ENCODE measurements at regions not wholly inside any gene's neighbourhood (a gene's known extent, or its start where the extent isn't known, plus 50 kb on each side); places are given as distances from the start of the nearest gene placed in this dataset.

DNA sequence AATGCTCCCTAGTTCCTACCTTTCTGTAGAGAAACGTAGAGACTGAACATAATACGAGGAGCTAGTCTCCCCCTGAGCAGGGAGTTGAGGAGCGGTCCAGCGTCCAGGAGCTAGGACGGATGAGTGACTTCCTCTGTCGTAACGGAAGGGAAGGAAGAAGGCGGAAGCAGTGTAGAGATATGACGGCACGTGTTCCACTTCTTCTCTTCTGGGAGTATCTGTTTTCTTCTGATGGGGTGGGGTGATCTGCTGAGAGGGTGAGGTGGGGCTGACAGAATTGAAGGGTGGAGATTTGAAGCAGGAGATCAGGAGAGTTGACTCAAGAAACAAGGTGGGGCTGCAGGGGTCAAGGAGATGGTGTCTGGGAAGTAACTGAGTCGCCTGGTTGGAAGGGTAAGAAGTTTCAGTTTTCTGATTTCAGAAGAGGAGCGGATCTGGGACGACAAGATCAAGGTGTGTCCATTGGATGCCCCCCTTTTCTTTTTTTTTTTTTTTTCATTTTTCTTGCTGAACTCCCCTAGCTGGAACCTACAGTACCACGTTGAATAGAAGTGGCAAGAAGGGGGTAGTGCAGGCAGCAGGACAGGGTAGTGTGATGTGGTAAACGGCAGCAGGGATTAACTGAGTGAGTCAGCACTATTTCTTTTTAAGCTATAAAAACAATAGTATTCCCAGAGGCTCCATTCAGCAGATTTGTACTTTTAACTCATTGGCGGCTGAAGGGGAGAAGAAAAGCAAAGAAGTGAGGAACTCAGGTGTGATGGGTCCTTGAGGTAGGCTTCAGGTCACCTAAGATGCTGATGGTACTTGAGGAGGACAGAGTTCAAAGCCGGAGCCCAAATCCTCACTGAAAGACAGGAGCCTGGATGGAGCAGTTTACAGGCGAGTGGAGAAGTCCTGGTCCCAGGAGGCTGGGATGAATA lies 50.8 kb upstream of the SETD7 start:
- Histone ChIP-seq H3K36me3 (ENCODE audit: control insufficient read depth in 4 of 4, insufficient read depth in 3 of 4, low read depth in 1 of 4, low read length in 3 of 4) (no peaks in the 10 kb centered on the region), H3K27me3 (ENCODE audit: control insufficient read depth in 4 of 4, insufficient read depth in 4 of 4, low read length in 3 of 4) (no peaks in the 10 kb centered on the region), H3K9ac (ENCODE audit: low read depth in 1 of 2, low read length in 2 of 2) (no peak overlapping the region), H3K27ac (ENCODE audit: low read depth in 1 of 2, low read length in 2 of 2) (no peak overlapping the region), H3K9me3 (ENCODE audit: control insufficient read depth in 4 of 4, low read length in 3 of 4) (no peaks in the 10 kb centered on the region), H3K4me1 (ENCODE audit: control insufficient read depth in 4 of 4, insufficient read depth in 4 of 4, low read length in 3 of 4) (peaks cover 0 to 5% (median 0%) of the 10 kb centered on the region in 4 donors), H3K4me3 (ENCODE audit: low read depth in 1 of 3, low read length in 3 of 3) (no peak overlapping the region)
- TF ChIP-seq, protein P1, sequence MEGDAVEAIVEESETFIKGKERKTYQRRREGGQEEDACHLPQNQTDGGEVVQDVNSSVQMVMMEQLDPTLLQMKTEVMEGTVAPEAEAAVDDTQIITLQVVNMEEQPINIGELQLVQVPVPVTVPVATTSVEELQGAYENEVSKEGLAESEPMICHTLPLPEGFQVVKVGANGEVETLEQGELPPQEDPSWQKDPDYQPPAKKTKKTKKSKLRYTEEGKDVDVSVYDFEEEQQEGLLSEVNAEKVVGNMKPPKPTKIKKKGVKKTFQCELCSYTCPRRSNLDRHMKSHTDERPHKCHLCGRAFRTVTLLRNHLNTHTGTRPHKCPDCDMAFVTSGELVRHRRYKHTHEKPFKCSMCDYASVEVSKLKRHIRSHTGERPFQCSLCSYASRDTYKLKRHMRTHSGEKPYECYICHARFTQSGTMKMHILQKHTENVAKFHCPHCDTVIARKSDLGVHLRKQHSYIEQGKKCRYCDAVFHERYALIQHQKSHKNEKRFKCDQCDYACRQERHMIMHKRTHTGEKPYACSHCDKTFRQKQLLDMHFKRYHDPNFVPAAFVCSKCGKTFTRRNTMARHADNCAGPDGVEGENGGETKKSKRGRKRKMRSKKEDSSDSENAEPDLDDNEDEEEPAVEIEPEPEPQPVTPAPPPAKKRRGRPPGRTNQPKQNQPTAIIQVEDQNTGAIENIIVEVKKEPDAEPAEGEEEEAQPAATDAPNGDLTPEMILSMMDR (IDR thresholded peaks at IDR 0.05; ENCODE audit: low read depth, low read length, missing input control): peak; percentile 2
- TF ChIP-seq, protein P2, sequence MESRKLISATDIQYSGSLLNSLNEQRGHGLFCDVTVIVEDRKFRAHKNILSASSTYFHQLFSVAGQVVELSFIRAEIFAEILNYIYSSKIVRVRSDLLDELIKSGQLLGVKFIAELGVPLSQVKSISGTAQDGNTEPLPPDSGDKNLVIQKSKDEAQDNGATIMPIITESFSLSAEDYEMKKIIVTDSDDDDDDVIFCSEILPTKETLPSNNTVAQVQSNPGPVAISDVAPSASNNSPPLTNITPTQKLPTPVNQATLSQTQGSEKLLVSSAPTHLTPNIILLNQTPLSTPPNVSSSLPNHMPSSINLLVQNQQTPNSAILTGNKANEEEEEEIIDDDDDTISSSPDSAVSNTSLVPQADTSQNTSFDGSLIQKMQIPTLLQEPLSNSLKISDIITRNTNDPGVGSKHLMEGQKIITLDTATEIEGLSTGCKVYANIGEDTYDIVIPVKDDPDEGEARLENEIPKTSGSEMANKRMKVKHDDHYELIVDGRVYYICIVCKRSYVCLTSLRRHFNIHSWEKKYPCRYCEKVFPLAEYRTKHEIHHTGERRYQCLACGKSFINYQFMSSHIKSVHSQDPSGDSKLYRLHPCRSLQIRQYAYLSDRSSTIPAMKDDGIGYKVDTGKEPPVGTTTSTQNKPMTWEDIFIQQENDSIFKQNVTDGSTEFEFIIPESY (IDR thresholded peaks at IDR 0.05): no peak
- DNase-seq (ENCODE audit: low spot score): no peak
- 75% methylated on average over 18 of the region's 18 CpGs for WGBS

DNA sequence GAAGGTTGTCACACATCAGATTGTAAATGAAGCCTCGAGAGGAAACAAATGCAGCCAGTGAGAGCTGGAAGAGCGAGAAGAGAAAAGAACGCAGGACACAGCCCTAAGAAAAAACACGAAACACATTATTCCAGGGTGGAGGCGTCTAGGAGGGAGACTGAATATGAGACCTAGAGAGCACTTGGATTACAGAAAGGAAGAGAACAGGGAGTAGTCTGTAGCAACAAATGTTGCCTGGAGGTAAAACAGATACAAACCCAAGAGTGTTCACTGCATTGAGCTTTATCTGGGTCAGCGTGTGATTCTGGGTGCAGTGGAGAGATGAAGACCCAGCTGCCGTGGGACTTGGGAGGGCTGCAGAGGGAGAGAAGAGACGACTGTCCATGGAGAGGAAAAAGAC lies 50.1 kb upstream of the SETD7 start:
- H3K36me3 ChIP-seq (ENCODE audit: control insufficient read depth in 4 of 4, insufficient read depth in 3 of 4, low read depth in 1 of 4, low read length in 3 of 4): no peaks in the 10 kb centered on the region
- H3K9me3 ChIP-seq (ENCODE audit: control insufficient read depth in 4 of 4, low read length in 3 of 4): no peaks in the 10 kb centered on the region
- H3K27me3 ChIP-seq (ENCODE audit: control insufficient read depth in 4 of 4, insufficient read depth in 4 of 4, low read length in 3 of 4): no peaks in the 10 kb centered on the region
- TF ChIP-seq JUND (IDR thresholded peaks at IDR 0.05) (no peak), FOXA1 (IDR thresholded peaks at IDR 0.05) (no peak), FOXA2 (IDR thresholded peaks at IDR 0.05) (no peak), RAD21 (IDR thresholded peaks at IDR 0.05) (no peak), YY1 (IDR thresholded peaks at IDR 0.05) (no peak), HNF4A (conservative IDR thresholded peaks at IDR 0.05) (no peak), TAF1 (conservative IDR thresholded peaks at IDR 0.05) (no peak)
- TF ChIP-seq, protein P3, sequence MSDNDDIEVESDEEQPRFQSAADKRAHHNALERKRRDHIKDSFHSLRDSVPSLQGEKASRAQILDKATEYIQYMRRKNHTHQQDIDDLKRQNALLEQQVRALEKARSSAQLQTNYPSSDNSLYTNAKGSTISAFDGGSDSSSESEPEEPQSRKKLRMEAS (IDR thresholded peaks at IDR 0.05): no peak
- TF ChIP-seq, protein P1 (IDR thresholded peaks at IDR 0.05; ENCODE audit: low read depth, low read length, missing input control): no peak
- TF ChIP-seq, protein P4, sequence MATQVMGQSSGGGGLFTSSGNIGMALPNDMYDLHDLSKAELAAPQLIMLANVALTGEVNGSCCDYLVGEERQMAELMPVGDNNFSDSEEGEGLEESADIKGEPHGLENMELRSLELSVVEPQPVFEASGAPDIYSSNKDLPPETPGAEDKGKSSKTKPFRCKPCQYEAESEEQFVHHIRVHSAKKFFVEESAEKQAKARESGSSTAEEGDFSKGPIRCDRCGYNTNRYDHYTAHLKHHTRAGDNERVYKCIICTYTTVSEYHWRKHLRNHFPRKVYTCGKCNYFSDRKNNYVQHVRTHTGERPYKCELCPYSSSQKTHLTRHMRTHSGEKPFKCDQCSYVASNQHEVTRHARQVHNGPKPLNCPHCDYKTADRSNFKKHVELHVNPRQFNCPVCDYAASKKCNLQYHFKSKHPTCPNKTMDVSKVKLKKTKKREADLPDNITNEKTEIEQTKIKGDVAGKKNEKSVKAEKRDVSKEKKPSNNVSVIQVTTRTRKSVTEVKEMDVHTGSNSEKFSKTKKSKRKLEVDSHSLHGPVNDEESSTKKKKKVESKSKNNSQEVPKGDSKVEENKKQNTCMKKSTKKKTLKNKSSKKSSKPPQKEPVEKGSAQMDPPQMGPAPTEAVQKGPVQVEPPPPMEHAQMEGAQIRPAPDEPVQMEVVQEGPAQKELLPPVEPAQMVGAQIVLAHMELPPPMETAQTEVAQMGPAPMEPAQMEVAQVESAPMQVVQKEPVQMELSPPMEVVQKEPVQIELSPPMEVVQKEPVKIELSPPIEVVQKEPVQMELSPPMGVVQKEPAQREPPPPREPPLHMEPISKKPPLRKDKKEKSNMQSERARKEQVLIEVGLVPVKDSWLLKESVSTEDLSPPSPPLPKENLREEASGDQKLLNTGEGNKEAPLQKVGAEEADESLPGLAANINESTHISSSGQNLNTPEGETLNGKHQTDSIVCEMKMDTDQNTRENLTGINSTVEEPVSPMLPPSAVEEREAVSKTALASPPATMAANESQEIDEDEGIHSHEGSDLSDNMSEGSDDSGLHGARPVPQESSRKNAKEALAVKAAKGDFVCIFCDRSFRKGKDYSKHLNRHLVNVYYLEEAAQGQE (IDR thresholded peaks at IDR 0.05): no peak
- TF ChIP-seq, protein P2 (IDR thresholded peaks at IDR 0.05): no peak
- H3K4me1 ChIP-seq (ENCODE audit: control insufficient read depth in 4 of 4, insufficient read depth in 4 of 4, low read length in 3 of 4): peaks cover 0 to 5% (median 0%) of the 10 kb centered on the region in 4 donors
- WGBS: 88% methylated on average over 8 of the region's 8 CpGs
- no peak overlapping the region for H3K4me3 ChIP-seq (ENCODE audit: low read depth in 1 of 3, low read length in 3 of 3)
- H3K27ac ChIP-seq (ENCODE audit: low read depth in 1 of 2, low read length in 2 of 2): no peak overlapping the region
- H3K9ac ChIP-seq (ENCODE audit: low read depth in 1 of 2, low read length in 2 of 2): no peak overlapping the region
- no peak for DNase-seq (ENCODE audit: low spot score)

Data from liver (tissue), 8 donors.